GM19468 (cell line): ENCODE measurements at regions not wholly inside any gene's neighbourhood (a gene's known extent, or its start where the extent isn't known, plus 50 kb on each side); places are given as distances from the start of the nearest gene placed in this dataset.
"Not testable (repeated sequence)": the region's sequence is repeated elsewhere in the genome, so short reads cannot be mapped to it uniquely, and the experiment has no call there.

Experiments
- ATAC-seq: cut with Tn5 transposase; IDR thresholded peaks from one replicate; pipeline ENCODE4 v1.9.1; 2021; ENCODE audit warnings: mild to moderate bottlenecking, moderate library complexity, moderate number of reproducible peaks; ENCODE audit not compliant: unreplicated experiment; ENCODE audit errors: extremely low read depth

GRCh38 chr13:54379461-54379860, 1350.8 kb downstream of the OLFM4 start:
- ATAC-seq: no peak

DNA sequence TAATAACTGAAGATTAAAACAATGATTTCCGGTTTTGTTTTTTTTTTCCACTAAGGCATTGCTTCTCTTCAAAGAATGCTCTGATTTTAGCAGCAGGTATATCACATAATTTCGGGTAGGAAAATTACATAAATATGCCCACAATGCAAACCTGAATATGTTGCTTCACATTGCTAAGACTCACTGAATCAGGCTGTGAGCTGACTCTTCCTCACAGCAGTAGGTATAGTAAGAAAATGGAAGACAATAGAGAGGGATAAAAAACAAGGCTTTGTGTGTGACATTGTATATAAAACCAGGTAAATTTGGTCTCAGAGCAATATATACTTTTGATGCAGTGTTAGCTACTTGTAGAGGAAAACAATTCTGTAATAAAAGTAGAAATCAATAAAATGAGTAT, 1355.0 kb downstream of the OLFM4 start:
- ATAC-seq: no peak

GRCh38 chr13:54387625-54388024, 1359.0 kb downstream of the OLFM4 start:
- ATAC-seq: no peak

- no peak for ATAC-seq
Measured at GRCh38 chr13:54390841-54391240, 1362.2 kb downstream of the OLFM4 start.

DNA sequence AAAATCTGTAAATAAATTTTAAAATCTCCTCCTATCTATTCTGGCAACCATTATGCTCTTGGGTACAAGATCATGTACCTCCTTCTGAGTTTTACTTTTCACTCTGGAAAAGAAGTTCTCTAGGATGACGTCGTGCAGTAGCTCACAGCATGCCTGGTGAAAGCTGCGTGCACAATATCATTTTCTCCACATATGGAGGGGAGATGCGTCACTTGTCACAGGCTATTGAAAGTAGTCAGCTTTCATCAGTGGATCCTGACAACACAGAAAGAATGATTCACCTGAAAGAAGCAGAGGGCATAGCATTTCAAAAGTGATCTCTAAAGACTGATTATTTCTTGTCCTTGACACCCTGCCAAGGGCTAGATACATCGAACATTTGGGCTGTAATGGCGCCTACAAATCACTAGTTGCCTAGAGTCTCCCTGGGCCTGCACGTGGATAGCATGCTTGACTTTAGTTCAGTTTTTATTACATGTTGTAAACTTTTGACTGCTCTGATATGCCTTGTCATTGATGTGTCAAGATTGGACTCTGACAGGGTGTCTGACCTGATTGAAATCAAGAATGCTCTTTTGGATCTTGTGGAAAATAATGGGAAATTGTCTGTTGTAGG, 1365.6 kb downstream of the OLFM4 start:
- no peak for ATAC-seq

GRCh38 chr13:54394908-54395307, 1366.3 kb downstream of the OLFM4 start:
- ATAC-seq: no peak

DNA sequence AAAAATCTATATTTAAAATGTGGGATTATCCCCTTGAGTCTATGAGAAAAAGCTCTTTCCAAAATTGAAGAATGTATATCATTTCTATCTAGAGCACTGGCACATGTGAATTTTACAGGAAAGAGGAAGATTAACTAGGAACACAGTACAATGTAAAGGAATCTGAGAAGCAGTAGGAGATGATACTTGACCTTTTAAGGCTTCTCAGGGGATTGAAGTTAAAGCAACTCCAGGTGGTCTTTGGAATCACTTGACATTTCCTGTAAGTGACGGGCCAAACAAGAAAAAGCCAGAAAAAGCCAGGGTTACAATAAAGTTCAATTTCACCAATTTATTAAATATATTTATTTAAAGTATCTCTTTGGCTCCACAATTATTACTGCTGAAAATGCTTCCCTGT, 1373.9 kb downstream of the OLFM4 start:
- no peak for ATAC-seq

DNA sequence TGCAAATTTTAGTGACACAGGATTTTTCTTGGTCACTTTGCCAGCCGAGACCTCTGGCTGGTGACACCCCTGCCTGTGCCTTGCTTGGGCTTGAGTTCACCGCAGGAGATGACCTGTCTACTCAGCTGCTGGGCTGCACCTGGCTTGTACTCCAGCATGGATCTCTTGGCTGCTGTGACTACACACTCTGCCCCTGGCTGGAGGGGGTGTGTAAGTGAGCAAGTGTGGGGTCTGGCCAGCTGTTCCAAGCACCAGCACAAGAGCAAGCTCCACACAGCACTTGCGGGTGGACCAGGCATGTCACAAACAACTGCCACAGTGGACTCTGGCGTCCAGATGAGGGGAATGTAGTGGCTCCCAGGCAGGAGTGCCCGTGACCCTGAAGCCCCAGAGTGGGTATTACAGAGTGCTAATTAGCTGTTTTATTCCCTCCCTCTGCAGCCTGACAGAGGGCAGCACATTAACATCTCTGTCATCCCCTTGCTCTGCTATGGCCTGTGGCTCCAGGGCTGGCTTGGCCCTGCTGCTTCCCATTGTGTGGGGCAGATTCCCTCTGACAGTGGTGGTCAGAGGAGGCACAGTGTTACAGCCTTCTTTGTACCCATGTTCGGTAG, 1387.2 kb downstream of the OLFM4 start:
- ATAC-seq: no peak

- ATAC-seq: not testable (repeated sequence)
Measured at GRCh38 chr13:54422946-54423345, 1394.3 kb downstream of the OLFM4 start.

DNA sequence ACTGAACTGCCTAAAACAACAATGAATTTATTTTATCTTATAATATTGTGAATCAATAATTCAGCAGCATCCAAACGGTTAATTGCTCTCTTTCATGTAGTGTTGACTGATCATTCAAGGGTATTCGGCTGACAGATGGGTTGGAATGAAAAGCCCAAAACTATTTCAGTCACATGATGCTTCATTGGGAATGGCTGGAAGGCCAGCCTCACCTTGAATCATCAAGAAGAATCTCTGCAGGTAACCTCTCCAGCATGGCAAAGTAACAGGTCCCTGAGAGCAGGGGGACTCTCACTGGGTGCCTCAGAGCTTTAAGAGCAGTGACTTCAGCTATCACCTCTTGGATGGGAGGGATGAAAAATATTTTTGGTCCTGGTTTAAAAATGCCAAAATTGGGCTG, 1395.7 kb downstream of the OLFM4 start:
- ATAC-seq: no peak

GRCh38 chr13:54433493-54434206, 1405.0 kb downstream of the OLFM4 start:
- no peak for ATAC-seq

DNA sequence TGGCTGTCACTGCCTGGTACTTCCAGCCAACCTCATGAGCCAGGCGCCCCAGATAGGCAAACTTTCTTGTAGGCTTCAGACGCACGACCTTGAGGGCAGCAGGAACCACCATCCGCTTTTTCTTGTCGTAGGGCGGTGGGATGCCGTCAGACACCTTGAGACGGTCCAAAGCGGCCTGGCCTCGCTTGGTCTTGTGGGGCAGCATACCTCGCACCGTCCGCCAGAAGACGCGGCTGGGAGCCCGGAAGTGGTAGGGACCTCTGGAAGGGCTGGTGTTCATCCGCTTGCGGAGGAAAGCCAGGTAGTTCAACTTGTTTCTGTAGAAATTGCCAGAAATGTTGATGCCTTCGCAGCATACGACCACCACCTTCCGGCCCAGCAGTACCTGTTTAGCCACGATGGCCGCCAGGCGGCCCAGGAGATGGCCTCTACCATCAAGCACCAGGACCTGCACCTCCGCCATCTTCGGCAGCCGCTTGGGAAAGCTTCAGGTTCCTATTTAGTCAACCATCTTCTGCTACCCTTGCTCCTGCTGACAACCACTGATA, 1412.3 kb downstream of the OLFM4 start:
- not testable (repeated sequence) for ATAC-seq

DNA sequence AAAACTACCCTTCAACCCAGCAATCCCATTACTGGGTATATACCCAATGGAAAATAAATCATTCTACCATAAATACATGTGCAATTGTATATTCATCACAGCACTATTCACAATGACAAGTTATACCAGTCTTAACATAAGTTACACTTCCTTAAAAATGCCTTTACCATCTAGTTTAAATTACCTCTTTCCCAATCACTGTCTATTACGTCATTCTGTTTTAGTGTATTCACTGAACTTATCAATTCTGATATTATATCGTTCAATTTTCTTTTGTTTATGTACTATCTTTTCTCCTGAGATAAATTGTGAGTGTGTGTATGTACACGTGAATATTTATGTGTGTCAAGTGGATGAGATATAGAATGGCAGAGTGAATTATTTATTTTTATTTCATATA, 1416.8 kb downstream of the OLFM4 start:
- no peak for ATAC-seq

- ATAC-seq: no peak
Measured at GRCh38 chr13:54445865-54446264, 1417.3 kb downstream of the OLFM4 start.

- ATAC-seq: no peak
Measured at GRCh38 chr13:54449922-54450321, 1421.3 kb downstream of the OLFM4 start.

DNA sequence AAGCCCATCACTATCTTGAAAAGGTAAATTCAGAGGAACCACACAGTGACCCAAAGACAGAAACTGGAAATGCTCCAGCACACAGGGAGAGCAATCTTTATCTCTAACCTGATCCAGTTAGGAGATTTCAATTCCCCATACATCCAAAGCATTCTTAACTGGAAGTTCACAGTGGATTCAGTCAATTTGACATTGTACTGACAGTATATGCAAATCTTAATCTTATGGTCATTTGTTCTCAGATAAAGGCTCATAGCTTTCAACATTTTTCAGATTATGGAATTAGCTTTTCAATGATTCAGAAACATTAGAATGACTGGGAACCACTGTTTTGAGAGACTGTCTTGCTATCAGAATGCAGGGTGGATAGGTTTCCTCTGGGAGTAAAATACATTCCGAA, 1455.6 kb downstream of the OLFM4 start:
- no peak for ATAC-seq

DNA sequence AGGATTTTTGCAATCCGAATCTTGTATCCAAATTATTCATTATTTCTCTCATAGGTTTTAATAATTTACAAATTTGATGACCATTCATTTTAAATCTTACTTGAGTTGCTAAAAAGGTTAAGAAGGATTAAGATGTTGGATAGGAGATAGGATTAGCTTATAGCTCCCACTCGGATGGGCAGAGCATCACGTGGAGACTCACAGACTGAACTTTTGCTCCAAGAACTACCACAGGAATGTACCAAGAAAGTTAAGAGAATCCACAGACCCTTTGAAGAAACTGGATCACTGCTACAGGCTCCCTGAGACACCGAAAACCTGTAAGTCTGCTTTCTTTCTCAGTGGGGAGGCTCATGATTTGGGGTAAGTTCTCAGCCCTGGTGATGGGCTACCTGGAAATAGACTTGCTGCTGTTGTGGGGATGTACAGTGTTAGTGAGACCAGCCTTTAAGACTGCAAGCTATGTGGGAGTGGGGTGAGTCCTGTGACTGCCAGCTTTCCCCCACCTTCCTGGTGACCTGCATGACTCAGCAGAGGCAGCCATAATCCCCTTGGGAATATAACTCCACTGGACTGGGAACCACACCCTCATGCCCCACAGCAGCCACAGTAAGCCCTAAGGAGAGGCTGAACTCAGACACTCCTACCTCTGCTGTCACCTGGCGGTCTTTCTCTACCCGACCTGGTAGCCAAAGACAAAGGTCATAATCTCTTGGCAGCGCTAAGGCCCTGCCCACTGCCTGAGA, 1458.0 kb downstream of the OLFM4 start:
- no peak for ATAC-seq

- no peak for ATAC-seq
Measured at GRCh38 chr13:54489359-54489758, 1460.7 kb downstream of the OLFM4 start.

GRCh38 chr13:54492995-54493394, 1464.4 kb downstream of the OLFM4 start:
- ATAC-seq: no peak

DNA sequence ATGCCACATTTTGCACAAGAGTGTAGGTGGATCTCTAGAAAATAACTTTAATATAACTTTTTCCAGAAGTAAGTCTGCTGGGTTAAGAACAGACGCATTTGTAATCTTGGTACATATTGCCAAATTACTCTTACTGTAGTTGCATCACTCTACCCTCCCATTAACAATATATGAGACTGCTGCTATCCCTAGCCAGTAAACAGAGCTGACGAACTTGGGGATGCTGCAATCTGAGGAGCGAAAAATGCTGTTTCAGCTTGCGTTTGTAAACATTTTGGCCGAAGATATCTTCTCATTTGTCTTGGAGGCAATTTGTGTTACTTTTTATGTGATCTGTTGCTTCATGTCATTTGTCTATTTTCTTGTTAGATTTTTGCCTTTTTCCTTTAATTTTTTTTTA, 1482.8 kb downstream of the OLFM4 start:
- no peak for ATAC-seq

DNA sequence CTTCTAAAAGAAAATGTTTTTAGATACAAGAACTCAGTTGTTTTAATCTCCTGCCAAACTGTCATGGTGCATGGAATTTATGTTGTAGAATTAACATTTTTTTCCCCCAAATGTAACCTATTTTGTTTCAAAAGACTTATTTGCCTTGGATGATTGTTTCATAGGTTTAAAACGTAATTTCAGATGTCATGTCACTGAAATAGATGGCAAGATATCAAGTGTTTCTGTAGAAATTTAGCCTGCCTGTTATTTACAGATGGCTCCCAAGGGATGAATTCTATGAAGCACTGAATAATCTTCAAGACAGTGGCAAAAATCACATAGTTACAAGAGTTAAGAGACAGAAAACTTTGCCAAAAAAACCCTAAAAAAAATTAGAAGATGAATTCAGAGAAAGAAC, 1484.6 kb downstream of the OLFM4 start:
- no peak for ATAC-seq
